GM19328 (cell line): ENCODE measurements at regions not wholly inside any gene's neighbourhood (a gene's known extent, or its start where the extent isn't known, plus 50 kb on each side); places are given as distances from the start of the nearest gene placed in this dataset.

ENCODE experiments used
- ATAC-seq: cut with Tn5 transposase; IDR thresholded peaks from one replicate; pipeline ENCODE4 v1.9.1; 2021; ENCODE audit warnings: mild to moderate bottlenecking, moderate library complexity; ENCODE audit not compliant: unreplicated experiment

GRCh38 chr6:15960740-15961634 is 167.9 kb upstream of the MYLIP start:
- ATAC-seq: no peak

DNA sequence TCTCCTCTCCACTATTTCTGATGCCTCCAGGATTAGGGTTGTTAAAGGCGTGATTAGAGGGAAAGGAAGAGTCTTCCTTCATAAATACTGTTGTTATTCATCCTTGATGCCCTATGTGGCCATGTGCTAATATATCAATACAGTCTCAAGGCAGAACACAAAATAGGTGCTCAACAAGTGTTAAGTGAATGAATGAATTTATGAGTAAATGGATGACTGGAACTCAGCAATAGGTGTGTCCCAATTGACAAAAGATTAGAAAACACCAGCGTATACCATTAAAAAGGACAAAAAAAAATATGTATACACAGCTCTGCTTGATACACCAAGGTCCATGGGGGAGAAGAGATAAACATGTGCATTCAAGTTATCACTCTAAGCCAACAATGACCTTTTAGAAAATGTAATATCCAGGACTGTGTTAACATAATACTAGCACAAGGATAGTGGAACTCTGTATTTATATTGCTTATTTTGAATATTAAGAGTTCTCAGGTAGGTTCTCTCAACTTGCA is 171.2 kb upstream of the MYLIP start:
- ATAC-seq: no peak

GRCh38 chr6:15956205-15957106 is 172.4 kb upstream of the MYLIP start:
- ATAC-seq: no peak

GRCh38 chr6:15955484-15955883 is 173.4 kb upstream of the MYLIP start:
- ATAC-seq: no peak

DNA sequence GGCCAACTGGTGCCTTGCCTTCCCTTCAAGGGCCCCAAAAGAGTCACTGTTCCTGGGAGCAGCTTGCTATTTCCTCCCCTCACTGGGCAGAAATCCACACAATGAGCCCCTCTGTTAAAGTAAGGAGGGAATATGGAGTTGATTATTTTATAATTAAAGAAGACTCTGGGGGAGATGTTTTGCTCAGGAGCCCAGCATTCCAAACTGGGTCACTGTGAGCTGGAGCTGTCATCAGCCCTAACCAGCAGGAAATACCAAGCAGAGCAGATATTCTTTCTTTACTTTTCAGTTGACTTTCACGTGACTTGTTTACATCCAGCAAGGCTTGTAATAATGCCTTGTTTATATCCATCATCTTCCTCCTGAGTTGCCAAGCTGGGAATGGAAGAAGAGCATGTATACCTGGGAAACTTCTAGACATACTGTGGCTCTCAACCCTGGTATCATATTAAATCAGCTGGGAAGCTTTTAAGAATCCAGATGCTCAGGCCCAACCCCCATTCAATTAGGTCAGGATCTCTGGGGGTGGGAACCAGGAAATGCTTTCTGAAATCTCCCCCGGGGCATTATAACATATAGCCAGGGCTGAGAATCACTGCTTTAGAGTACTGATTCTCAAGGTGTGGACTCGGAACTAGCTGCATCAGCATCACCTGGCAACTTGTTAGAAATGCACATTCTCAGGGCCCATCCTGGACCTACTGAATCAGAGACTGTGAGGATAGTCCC is 175.6 kb upstream of the MYLIP start:
- ATAC-seq: no peak

DNA sequence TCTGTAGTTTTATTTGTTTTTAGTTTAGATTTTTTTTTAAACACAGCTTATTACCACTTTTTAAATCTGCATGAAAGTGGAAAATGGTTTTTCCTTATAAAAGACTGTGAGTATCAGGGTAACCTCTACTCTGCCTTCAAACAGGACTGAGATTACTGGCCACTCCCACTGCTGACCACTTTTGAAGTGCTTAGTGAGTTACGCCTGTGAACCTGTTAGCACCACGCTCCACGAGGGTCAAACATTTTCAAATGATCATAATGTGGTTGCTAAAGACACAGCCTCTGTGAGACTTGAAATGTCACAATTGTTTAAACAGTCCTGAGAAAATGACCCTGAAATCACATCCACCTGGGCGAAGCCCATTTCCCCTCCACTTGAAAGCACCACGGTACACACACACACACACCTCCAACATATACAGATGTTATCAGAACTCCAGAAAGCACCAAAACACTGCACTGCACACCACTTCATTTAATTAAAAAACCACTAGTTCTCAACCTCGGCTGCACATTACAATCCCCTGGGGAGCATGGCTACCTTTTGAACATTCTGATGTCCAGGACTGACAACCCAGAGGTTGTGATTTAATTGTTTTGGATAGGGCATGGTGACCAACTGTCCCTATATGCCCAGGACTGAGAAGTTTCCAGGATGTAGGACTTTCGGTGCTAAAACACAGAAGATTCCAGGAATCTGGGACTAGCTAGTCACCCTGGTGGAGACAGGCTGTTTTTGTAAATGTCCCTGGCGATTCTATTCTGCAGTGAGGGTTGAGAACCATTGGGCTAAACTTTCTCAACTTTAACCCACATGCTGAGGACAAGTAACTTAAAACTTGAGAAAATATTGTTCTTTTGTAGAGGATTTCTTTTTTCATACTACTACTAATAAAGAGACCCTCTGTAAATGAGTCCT is 176.4 kb upstream of the MYLIP start:
- ATAC-seq: no peak

DNA sequence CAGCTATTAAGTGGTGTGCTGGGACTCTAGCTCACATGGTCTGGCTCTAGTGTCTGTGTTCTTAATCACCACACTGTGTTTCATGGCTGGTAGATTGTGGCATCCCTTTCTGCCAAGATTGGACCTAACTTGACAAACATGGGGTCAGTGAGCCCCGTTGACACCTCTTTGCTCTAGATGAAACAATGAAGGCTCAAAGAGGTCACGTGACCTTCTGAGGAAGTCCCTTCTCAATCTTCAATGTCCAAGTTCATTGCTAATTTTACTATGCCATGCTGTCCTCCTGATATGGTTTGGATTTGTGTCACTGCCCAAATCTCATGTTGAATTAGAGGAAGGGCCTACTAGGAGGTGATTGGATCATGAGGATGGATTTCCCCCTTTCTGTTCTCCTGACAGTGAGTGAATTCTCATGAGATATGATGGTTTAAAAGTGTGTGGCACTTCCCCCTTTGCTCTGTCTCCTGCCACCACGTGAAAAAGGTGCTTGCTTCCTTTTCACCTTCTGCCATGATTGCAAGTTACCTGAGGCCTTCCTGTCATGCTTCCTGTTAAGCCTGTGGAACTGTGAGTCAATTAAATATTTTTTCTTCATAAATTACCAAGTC is 177.8 kb upstream of the MYLIP start:
- ATAC-seq: no peak

GRCh38 chr6:15949982-15950381 is 178.9 kb upstream of the MYLIP start:
- ATAC-seq: no peak

DNA sequence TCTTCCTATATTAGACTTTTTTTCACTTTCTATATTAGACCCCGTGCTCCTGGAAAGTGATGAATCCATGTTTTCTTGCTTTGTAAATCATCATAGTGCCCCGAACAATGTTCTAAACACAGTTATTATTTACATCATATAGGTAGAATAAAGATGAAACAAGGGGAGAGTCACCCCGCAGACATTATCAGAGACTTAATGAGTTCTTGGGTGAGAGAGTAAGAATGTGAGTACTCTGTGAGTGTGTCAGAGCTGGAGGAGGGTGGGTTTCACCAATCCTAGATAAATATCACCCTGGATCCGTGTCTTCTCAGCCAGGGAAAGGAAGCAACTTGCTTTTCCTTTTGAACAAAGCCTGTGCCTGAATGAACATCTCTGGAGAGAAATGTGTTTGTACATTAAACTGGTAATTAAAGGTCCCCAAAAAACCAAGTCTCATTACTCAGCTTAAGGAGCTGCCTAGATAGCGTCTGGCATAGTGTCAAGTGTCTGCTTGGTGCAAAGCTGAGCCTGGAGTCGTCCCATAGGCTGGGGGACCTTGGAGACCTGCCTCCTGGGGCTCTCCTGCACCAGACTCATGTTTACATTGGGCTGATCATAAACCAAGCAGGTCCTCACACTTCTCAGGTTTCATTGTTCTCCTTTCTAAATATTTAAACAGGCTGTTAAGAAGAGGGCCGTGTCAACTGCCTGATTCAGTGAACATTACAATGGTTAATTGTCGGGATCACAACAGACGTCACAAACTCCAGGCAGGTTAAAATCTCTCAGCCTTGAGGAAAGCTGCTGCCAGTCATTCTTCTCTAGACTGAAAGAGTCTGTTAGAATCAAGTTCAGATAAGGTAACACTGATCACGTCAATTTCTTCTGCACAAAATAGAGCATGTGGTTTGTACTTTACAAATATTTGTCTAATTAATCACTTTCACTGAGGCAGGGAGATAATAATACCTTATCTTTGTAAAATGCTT is 179.7 kb upstream of the MYLIP start:
- no peak for ATAC-seq

GRCh38 chr6:15947923-15948322 is 181.0 kb upstream of the MYLIP start:
- no peak for ATAC-seq

- no peak for ATAC-seq
Observed at GRCh38 chr6:15947436-15947835, 181.4 kb upstream of the MYLIP start.

GRCh38 chr6:15946701-15947385 is 182.0 kb upstream of the MYLIP start:
- no peak for ATAC-seq

GRCh38 chr6:15945593-15946159 is 183.2 kb upstream of the MYLIP start:
- no peak for ATAC-seq

- ATAC-seq: no peak
Observed at GRCh38 chr6:15943423-15943822, 185.5 kb upstream of the MYLIP start.

DNA sequence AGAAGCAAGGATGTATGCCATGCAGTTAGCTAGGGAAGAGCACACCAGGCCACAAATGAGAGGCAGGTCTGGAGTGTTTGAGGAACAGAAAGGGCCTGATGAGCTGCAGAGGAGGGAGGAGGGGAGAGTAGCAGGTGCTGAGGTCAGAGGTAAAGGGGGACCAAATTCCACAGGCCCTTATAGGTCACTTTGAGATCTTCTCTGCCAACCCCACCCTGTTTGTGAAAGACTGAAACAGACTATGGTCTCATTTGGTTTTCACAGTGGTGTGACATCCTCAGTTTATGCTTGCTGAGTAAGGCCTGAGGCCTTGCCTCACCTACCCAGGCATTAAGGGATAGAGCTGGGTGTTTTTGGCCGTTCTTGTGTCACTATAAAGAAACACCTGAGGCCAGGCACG is 187.7 kb upstream of the MYLIP start:
- ATAC-seq: no peak

DNA sequence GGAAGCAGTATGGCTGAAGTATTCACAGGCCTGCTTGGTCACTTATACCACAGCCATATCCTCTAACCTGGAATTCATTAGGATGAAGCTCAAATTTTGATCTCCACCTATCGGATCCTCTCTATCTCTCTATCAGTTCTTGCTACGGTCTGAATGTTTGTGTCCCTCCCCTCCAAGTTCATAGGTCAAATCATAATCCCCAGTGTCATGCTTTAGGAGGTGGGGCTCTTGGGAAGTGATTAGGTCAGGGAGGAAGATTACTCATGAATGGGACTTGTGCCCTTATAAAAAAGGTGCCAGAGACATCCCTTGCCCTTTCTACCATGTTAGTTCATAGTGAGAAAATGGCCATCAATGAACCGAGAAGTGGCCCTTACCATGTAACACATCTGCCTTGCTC is 190.8 kb upstream of the MYLIP start:
- no peak for ATAC-seq

GRCh38 chr6:15937602-15938001 is 191.3 kb upstream of the MYLIP start:
- ATAC-seq: no peak
